Thyroid gland (tissue), 4 donors: ENCODE measurements at regions not wholly inside any gene's neighbourhood (a gene's known extent, or its start where the extent isn't known, plus 50 kb on each side); places are given as distances from the start of the nearest gene placed in this dataset.

ENCODE experiments used
- DNase-seq, 2 donors: peaks; one replicate each; pipeline ENCODE4 v3.0.0-alpha.2; 2019
- H3K27ac ChIP-seq, 3 donors: fragments of 200-600 bp; sonication (generic); 1 replicate in 2 of 3; 2 replicates in 1 of 3; pipeline ENCODE4 v1.5.1; 2016 to 2019; ENCODE audit warnings: mild to moderate bottlenecking in 1 of 3, moderate library complexity in 1 of 3
- H3K27me3 ChIP-seq: fragments of 200-600 bp; sonication (generic); one replicate; pipeline ENCODE4 v1.5.1; 2019
- H3K36me3 ChIP-seq, 2 donors: fragments of 200-600 bp; sonication (generic); one replicate each; pipeline ENCODE4 v1.5.1; 2016 to 2019
- H3K4me1 ChIP-seq, 2 donors: fragments of 200-600 bp; sonication (generic); one replicate each; pipeline ENCODE4 v1.5.1; 2017 to 2019
- H3K4me3 ChIP-seq, 3 donors: fragments of 200-600 bp; sonication (generic); replicated peaks in 1 of 3; 1 replicate in 2 of 3; 2 replicates in 1 of 3; pipeline ENCODE4 v1.5.1; 2016; ENCODE audit warnings: mild to moderate bottlenecking in 1 of 3
- H3K9me3 ChIP-seq: fragments of 200-600 bp; sonication (generic); one replicate; pipeline ENCODE4 v1.5.1; 2017
- CTCF ChIP-seq, 6 experiments: fragments of 200-600 bp in 3 of 6; fragments of 450-650 bp in 3 of 6; sonication (generic) in 3 of 6; IDR thresholded peaks; one replicate each; pipeline ENCODE4 v1.5.1; 2016 to 2019; ENCODE audit warnings: antibody characterized with exemption in 6 of 6, mild to moderate bottlenecking in 2 of 6, inconsistent platforms in 1 of 6, moderate library complexity in 1 of 6
- POLR2A ChIP-seq, 2 donors: fragments of 450-650 bp; IDR thresholded peaks; one replicate each; pipeline ENCODE4 v1.6.1; 2017; ENCODE audit warnings: antibody characterized with exemption in 2 of 2, mild to moderate bottlenecking in 2 of 2, moderate library complexity in 1 of 2
- WGBS, 2 donors: methylation state at CpG; one replicate each; pipeline ENCODE4 v1.1.5; 2017; 5-methylcytosine and 5-hydroxymethylcytosine counted together
- intact Hi-C: fragments of 100-400 bp; cut with DNase I; formaldehyde crosslinking; loops from one replicate; pipeline ENCODE4 v1.15.1; 2023

- H3K36me3 ChIP-seq: no peaks in the 10 kb centered on the region
- no peaks in the 10 kb centered on the region for H3K9me3 ChIP-seq
- no peaks in the 10 kb centered on the region for H3K4me1 ChIP-seq
- no peak overlapping the region for H3K27ac ChIP-seq
- TF ChIP-seq POLR2A (IDR thresholded peaks at IDR 0.05) (no peak), CTCF (IDR thresholded peaks at IDR 0.05) (no peak)
- WGBS, 2 donors: 88% methylated on average over 1 of the region's 1 CpG
- H3K27me3 ChIP-seq: no peaks in the 10 kb centered on the region
- DNase-seq: no peak
- H3K4me3 ChIP-seq: no peak overlapping the region
- intact Hi-C loops: no loop called here
Observed at GRCh38 chr1:98498651-98499050, 162.9 kb upstream of the SNX7 start.

GRCh38 chr1:98497497-98497896 lies 164.0 kb upstream of the SNX7 start:
- H3K4me3 ChIP-seq: no peak overlapping the region
- no peaks in the 10 kb centered on the region for H3K36me3 ChIP-seq
- TF ChIP-seq POLR2A (IDR thresholded peaks at IDR 0.05): no peak
- TF ChIP-seq CTCF (IDR thresholded peaks at IDR 0.05): no peak
- H3K27me3 ChIP-seq: no peaks in the 10 kb centered on the region
- WGBS, 2 donors: 93 to 96% methylated on average over 2 of the region's 2 CpGs
- no peaks in the 10 kb centered on the region for H3K4me1 ChIP-seq
- H3K9me3 ChIP-seq: no peaks in the 10 kb centered on the region
- H3K27ac ChIP-seq: no peak overlapping the region
- DNase-seq: no peak
- intact Hi-C loops: no loop called here

- no peaks in the 10 kb centered on the region for H3K36me3 ChIP-seq
- no peak overlapping the region for H3K27ac ChIP-seq
- 84 to 89% methylated on average over 2 of the region's 2 CpGs for WGBS, 2 donors
- no peaks in the 10 kb centered on the region for H3K27me3 ChIP-seq
- H3K9me3 ChIP-seq: no peaks in the 10 kb centered on the region
- no peaks in the 10 kb centered on the region for H3K4me1 ChIP-seq
- DNase-seq: no peak
- H3K4me3 ChIP-seq: no peak overlapping the region
- intact Hi-C loops: no loop called here
- TF ChIP-seq CTCF (IDR thresholded peaks at IDR 0.05) (no peak), POLR2A (IDR thresholded peaks at IDR 0.05) (no peak)
Observed at GRCh38 chr1:98496256-98496995, 165.1 kb upstream of the SNX7 start.

- H3K36me3 ChIP-seq: no peaks in the 10 kb centered on the region
- intact Hi-C loops: no loop called here
- no peaks in the 10 kb centered on the region for H3K9me3 ChIP-seq
- TF ChIP-seq CTCF (IDR thresholded peaks at IDR 0.05) (no peak), POLR2A (IDR thresholded peaks at IDR 0.05) (no peak)
- no peaks in the 10 kb centered on the region for H3K4me1 ChIP-seq
- H3K27ac ChIP-seq: no peak overlapping the region
- H3K4me3 ChIP-seq: no peak overlapping the region
- no peak for DNase-seq
- no peaks in the 10 kb centered on the region for H3K27me3 ChIP-seq
Observed at GRCh38 chr1:98493469-98493868, 168.1 kb upstream of the SNX7 start.

GRCh38 chr1:98490099-98490498 lies 171.4 kb upstream of the SNX7 start:
- DNase-seq: no peak
- Histone ChIP-seq H3K27ac (no peak overlapping the region), H3K4me1 (no peaks in the 10 kb centered on the region), H3K9me3 (no peaks in the 10 kb centered on the region), H3K4me3 (no peak overlapping the region), H3K27me3 (no peaks in the 10 kb centered on the region), H3K36me3 (no peaks in the 10 kb centered on the region)
- intact Hi-C loops: no loop called here
- TF ChIP-seq CTCF (IDR thresholded peaks at IDR 0.05) (no peak), POLR2A (IDR thresholded peaks at IDR 0.05) (no peak)
- WGBS, 2 donors: 93 to 95% methylated on average over 1 of the region's 1 CpG
